ENCODE measurements at regions not wholly inside any gene's neighbourhood (a gene's known extent, or its start where the extent isn't known, plus 50 kb on each side); places are given as distances from the start of the nearest gene placed in this dataset.

DNA sequence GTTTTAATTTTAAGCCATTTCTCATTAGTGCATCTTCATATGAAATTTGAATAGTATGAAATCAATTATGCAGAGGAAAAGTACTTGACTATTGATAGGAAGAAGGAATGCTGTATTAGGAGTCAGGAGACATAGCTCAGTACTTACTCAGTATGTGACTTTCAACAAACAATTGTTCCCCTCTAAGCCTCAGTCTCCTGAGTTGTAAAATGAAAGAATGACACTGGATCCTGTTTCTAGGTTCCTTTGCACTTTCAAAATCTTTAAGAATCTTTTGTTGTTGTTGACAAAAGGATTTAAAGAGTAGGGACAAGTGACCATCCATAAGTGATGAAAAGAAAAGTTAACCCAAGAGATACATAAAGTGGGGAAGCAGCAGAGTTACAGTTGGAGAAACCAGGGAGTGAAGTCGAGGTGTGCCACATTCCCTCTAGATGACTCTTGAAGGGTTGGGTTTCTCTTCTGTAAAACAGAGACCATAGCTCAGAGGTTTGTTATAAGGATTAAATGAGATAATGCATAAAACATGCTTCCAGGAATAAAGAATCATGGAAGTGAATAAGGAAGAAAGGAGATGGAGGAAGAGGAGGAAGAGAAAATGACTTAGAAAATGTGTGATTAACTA, 105.7 kb upstream of the KCNJ15 start:
- no peak for DNase-seq (ENCODE audit: low read depth in 2 of 2)

DNA sequence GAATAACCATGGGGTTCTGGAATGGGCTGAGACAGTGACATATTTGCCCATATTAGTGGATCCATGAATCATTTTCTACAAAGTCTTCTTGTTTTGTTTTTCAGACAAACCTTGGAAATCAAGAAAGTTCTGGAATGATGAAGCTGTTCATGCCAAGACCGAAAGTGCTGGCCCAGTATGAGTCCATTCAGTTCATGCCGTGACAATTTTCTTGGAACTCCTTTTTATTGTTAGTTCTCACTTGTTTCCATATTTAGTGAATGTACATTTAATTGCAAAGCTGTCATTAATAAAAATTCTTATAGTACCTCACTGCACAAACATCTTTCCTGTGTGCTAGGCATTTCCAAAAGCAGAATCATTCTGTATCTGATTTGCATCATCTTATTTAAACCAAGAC, 100.6 kb upstream of the KCNJ15 start:
- no peak for DNase-seq (ENCODE audit: low read depth in 2 of 2)

DNA sequence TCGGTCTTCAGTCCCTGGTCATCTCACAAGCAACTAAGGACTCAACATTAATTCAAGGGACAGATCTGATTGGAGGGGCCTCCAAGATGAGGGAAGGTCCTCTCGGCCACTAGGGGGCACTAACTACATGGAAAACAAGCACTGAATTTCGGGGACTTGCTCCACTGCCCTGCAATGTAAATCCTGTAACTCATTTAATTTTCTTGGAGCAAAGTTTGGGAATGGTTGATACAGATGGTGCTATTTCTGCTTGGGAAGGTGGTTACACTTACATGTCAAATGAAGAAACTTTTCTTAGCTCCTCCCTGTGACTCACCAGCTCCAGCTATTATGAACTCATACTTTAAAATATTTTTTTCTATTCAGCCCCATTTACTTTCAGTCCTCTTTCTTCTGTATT, 97.4 kb upstream of the KCNJ15 start:
- DNase-seq (ENCODE audit: low read depth in 2 of 2): peak; percentile 81 to 83

DNA sequence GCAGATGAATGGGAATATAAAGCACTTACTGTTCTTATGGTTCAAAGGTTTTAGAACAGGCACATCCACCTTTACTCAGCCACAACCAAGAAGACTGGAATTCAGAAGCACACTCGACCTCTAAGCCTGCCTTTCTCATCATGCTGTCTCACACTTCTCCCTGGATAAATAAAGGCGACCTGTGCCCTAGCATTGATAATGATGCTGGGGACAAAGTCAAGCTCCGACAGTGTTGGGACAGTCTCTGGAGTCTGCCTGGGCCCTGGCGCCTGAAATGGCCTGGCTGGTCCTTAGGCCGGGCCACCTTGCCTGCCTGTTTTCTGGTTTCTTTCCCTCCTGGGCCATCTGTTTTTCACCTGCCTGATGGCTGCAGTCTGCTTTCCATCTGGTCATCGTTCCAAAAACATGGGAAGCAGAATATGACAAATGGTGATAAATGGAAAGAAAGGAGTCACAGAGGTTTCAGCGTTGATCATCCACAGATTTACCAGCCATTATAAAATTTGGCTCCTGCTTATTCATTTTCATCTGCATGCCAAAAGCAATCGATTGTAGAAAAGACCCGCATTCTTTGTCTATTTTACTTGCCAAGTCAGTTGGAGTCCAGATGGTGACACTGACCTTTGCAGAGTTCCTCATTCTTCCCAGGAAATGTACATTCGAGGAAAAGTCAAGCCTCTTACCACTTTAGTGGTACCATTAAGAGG, 91.2 kb upstream of the KCNJ15 start:
- peak; percentile 69 to 70 for DNase-seq (ENCODE audit: low read depth in 2 of 2)

DNA sequence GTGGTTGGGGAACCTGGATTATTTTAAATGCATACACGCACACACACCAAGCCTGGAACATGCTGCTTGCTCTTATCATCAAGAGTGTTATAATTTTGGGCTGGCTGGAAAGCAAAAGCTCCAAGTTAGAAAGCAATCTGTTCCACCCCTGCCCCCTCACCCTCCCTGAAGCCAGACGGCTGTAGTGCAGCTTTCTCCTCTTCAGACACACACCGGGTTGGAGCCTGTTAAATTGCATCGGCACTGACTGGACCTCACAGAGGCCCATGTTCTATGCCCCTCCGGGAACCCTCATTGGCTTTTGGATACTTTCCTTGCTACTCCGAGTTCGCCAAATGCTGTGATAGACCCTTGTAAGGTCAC, 90.6 kb upstream of the KCNJ15 start:
- no peak for DNase-seq (ENCODE audit: low read depth in 2 of 2)

DNA sequence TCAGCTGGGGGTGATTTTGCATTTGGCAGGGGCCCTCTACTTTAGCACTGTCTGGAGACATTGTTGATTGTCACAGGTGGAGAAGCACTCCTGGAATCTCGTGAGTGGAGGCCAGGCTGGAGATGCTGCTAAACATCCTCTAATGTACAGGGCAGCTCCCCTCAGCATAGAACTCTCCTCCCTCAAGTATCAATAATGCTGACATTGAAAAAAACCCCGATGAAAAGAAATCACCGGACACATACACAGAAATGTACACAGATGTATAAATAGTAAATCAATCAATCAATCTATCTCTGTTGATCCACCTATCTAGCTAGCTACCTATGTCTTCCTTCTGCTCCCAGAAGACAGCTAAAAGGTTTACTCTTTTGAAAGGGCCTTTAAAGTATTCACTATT, 89.4 kb upstream of the KCNJ15 start:
- no peak for DNase-seq (ENCODE audit: low read depth in 2 of 2)

DNA sequence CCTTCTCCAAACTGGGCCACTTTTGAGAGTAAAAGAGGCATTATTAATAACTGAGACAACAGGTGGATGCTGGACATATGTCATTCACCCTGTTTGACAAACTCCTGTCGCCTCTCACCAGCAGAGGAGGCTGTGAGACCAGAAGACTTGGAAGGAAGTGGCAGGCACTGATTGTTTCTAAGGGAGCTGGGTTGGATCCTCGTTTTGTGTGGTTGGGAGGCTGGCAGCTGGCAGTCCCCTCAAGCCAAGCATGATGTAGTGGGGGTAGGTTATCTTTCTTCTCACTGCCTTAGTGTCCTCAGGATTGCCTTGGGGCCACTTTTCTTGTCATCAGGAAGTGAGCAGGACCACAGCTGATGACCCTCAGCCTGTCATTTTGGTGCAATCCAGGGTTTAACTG, 86.5 kb upstream of the KCNJ15 start:
- no peak for DNase-seq (ENCODE audit: low read depth in 2 of 2)

DNA sequence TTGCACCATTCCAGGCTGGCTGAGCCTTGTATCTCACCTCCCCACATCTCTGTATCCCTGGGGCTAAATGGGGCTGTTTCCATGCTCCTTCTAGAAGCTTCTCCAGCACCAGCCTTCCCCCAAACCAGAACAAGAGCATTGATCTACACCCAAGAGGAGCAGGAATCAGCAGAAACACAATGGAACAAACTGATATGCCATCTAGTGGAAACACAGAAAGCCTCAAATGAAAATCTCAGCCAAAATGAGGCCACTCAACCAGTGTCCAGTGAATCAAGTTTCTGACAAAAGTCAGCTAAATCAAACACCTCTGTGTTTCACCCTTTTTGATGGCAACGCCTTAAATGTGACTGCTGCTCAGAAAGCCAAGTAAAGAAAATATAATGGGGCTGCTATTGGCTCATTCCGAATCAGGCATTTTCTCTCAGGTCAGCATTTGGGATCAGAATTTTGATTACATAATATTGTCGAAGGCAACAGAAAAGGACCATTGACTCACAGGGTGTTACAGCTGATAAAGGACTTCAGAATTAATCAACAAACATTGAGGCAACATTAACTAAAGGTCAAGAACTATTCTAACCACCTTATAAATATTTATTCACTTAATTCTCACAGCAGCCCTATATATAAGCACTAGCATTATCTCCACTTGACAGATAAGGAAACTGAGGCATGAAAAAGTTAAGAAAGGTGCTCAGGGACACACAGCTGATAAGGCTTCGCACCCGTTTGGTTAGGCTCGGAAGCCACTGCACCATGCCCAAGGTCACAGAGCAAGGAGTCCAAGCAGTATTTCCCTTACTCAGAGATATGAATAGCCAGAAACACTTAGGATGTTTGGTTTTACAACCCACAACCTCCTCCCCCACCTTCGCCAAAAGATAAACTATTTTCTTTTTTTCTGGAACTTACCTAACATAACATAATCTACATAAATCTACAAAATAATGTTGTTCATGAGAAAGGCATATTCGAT, 85.8 kb upstream of the KCNJ15 start:
- no peak for DNase-seq (ENCODE audit: low read depth in 2 of 2)

DNA sequence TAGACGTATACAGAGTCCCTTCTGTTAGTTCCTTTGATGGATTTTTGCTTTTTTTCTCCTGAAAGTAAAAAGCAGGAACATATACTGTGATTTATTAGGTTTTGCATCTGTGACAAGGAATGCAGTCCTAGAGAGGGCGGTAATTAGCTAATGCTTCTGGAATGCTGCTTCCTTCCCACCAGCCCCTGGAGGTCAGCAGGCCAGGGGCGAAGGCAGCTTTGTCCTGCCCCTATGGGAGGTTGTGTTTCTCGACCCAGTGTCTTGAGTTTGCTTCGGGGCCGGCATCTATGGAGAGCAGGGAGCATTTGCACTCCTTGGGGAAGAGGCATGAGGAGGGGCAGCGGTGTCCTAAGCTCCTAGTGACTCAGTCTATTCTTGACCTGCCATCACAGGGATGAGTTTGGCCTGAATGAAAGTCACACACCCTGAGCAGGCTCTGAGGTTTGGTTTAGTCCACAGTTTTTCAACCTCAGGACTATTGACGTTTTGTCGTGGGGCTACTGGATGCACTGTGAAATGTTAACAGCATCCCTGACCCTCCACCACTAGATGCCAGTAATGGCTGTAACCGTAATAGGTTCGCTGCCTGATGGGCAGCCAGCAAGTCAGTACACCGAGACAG, 85.0 kb upstream of the KCNJ15 start:
- peak in 1 of 2 experiments; percentile 57 for DNase-seq (ENCODE audit: low read depth in 2 of 2)

DNA sequence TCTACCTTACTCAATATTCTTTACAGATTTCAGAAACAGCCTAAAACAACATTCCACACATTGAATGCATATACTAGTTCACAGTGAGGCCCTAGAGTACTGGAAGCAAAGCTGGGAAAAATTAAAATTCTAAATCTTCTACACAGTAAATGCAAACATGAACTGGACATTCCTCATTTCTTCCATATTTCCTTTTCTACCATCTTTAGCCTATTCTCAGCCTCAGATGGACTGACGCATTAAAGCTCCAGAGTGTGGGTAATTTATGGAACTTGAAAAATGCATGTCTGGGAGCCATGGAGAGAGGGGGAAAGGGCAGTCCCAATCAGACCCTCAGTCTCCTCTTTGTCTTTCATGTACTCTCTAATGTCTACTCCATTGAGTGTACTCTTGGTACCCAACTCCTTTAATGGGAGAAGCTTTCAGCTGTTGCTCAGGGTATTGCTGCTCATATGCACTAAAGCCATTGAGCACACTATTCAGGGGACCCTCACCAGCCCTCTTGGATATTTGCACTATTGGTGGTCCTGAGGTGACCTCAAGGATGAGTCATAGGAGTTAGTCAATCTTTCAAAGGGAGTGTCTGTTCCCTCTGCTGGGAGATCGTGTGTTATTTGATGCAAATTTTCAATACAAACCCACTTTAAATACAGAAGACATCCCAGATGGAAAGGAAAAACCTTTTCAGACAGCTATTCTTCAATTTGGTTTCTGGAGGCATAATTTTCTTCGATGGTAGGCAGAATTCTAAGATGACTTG, 83.3 kb upstream of the KCNJ15 start:
- DNase-seq (ENCODE audit: low read depth in 2 of 2): peak in 1 of 2 experiments; percentile 32

DNA sequence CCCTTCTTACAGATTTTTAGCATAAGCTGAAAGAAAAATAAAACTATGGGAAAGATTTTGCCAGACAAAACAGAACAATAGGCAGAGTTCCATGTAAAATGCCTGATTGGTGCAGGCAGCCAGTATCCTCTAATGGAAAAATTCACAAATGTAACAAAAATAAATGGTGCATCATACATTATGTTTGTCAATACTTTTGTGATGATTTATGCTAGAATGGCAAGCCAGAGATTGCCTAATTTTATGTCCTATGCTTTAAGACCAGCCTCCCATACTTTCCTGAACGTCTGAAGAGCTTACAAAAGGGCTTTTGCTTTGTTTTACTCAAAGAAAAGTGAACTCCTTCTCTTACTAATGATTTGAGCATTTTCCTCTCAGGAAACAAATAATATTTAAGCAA, 81.5 kb upstream of the KCNJ15 start:
- DNase-seq (ENCODE audit: low read depth in 2 of 2): no peak

DNA sequence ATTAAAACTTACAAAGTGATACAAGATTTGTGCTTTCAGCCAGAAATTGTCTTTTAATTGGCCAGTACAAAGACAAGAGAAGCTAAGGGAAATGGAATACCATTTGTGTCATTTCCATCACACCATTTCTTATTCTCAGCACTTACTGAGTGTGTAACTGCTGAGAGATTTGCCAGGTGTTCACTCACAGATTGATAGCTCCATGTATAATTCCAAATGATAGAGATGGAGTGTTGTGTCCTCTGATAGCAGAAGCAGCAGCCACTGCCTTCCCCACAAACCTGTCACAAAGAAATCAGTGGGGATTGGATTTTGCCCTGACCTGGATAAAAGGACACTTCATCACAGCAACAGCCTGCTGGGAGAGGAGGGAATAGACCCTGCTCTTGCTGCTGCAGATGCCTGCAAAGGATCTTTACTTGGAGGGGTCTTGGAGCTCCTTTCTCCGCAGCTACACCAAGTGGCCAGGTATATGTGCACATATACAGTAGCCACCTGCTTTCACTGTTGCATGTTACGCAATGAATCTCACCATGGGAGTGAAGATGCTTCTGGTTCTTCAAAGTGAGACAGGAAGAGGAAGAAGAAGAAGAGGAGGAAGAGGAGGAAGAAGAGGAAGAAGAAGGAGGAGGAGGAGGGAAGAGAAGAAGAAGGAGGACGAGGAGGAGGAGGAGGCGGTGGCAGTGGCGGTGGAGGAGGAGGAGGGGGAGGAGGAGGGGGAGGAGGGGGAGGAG, 78.7 kb upstream of the KCNJ15 start:
- DNase-seq (ENCODE audit: low read depth in 2 of 2): no peak

DNA sequence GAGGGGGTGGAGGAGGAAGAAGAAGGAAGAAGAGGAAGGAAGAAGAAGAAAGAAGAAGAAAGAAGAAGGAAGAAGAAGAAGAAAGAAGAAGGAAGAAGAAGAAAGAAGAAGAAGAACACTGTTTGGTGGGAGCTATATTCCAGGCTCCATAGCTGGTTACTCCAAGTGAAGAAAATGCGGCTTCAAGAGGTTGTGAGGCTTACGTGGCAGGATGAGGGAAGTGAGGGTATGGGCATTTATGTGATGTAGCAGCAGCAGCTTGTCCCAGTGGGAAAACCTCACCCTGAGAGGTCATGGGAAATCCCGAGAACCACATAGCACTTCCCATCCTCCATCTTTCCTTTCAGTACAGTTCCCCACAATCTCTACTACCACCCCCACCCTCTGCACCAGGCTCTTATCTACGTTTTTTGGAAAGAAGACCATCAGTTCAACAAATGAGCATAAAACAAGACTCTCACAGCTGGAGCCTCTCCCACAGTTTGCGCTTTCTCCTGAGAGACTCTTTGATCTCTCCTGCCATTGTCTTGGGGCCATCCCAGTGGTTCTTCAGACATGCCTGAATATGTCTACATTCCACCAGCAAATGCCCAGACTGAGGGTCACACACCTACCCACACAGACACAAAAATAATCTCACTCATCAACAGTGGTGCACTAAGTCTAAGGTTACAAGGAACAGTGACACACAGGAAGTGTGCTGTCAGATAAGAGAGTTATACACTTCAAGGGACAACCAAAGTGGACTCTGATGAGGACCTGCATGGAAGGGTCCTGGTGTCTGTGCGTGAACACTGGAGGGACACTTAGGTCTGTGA, 77.9 kb upstream of the KCNJ15 start:
- no peak for DNase-seq (ENCODE audit: low read depth in 2 of 2)

DNA sequence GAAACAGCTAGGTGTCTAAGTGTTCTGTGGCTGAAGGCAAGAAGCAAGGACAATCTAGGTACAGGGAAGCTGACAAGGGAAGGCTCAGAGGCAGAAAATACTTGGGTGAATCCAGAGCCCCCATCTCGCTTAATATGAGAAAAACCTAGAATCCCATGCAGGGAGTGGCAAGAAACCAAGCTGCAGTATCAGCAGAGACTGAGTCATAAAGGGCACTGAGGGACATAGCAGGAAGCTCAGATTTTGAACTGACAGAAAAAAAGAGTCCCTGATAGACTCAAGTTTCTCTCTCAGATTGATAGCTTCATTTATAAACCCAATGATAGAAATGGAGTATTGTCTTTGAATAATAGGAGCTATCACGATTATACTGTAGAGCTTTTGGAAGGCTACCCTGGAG, 77.3 kb upstream of the KCNJ15 start:
- DNase-seq (ENCODE audit: low read depth in 2 of 2): no peak

DNA sequence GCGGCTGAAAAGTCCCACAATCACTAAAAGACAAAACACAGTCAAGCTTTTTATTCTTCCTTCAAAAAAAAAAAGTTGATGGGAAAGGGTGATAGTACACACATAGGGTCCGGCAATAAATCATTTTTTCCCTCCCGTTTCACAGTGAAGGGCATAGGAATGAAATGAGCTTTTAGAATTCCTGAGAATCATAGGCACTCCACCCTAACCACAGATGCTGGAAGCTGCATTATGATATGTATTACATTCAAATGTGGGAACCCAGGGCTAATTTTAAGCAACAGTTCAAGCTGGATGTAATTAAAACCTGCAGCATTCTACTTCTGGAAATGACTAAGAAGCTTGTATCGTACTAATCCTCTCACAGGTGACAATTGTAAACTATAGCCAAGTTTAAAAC, 75.7 kb upstream of the KCNJ15 start:
- peak; percentile 93 for DNase-seq (ENCODE audit: low read depth in 2 of 2)

DNA sequence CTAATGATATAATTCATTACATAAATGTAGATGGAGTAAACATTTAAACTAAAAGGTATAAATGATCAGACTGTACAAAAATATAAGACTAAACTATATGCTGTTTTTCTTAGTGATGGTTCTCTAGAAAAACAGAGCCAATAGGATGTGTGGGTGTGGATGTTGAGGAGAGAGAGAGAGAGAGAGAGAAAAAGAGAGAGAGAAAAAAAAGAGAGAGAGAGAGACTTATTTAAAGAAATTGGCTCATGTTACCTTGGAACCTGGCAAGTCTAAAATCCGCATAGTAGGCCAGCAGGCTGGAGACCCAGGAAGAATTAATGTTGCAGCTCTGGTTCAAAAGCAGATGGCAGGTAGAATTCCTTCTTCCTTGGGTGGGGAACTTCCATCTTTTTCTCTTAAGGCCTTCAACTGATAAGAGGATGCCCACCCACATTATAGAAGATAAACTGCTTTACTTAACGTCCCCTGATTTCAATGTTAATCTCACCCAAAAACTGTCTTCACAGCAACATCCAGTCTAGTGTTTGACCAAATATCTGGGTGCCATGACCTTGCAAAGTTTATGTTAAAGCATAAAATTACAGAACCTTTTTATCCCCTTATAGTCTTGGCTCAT, 74.3 kb upstream of the KCNJ15 start:
- no peak for DNase-seq (ENCODE audit: low read depth in 2 of 2)

DNA sequence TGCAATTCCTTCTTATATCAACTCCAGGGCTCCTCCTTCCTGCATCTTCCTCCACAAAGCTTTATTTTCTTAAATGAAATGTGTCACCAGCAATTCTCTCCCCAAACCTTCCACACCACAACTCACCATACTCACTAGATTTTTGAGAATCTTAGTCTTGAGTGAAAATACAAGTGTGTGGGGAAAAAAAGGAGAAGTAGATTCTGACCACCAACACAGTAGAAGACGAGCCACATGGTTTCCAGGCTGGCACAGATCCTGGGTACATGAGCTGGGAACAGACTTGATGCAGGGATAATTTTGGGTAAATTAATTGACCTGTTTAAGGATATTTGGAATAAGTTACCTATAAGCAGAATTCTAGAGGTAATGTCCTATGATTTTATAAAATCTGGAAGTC, 72.8 kb upstream of the KCNJ15 start:
- DNase-seq (ENCODE audit: low read depth in 2 of 2): no peak

DNA sequence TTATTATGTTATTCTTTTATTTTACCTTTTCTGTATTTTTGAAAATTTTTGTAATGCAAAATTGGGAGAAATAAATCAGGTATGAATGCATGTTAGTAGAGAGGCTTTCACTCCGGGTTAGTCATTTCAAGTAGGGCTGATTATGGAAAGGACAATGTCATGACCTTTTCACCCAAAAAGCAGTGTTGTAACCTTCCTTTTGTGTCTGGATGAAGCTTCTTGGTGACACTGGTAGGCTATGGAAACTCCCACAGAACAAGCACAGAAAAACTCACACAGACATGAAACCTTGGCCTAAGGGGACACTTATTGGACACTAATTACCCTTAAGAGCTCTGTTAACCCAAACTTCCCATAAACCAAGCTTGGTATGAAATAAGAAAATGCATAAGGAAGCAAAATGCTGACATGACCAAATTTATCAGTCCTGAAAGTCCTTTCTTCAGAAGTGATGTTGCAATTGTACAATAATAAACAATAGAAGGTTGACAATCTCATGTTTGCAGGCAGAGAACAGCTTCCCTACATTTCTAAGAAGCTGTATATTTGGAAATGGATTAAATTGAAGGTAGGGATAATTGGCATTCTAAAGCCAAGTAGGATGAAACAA, 70.0 kb upstream of the KCNJ15 start:
- DNase-seq (ENCODE audit: low read depth in 2 of 2): no peak

DNA sequence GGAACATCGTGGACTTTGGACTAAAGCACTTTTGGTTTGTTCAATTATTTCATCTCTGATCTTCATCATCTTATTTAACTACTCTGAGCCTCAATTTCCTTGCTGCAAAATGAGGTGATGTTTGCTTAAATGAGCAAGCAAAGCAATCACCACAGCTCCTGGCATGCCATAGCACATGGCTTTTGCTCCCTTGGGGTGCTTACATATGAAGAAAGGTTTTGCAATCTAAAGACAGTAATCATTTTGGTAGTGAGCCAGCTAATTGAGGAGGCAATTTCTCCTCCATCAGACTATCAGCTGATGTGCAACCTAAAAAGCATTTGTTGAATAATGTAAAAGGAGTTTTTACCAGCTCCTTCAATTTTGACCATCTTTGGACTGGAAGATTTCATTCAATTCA, 68.8 kb upstream of the KCNJ15 start:
- DNase-seq (ENCODE audit: low read depth in 2 of 2): no peak

Data from fibroblast of skin of left quadriceps (primary cell).